ENCODE measurements at regions not wholly inside any gene's neighbourhood (a gene's known extent, or its start where the extent isn't known, plus 50 kb on each side); places are given as distances from the start of the nearest gene placed in this dataset.
"Not testable (repeated sequence)": the region's sequence is repeated elsewhere in the genome, so short reads cannot be mapped to it uniquely, and the experiment has no call there.

- DNase-seq (ENCODE audit: low read depth), result no peak
Measured at GRCh38 chr1:238377280-238377919, 486.7 kb upstream of the ZP4 start.

DNA sequence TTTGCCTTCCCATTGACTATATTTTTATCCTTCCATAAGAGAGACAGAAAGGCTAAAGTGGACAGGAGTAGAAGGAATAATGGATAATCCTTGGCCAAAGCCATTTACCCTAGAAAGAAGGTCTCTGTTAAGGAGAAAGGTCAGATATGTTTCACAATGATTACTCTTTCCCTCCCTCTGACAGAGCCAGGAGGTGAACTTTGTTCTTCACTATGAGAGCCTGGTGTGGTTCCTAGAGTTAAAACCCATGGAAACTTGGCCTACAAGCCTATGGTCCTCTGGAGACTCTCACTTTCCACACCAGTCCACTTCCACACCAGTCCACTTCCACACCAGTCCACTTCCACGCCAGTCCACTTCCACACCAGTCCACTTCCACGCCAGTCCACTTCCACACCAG lies 479.9 kb upstream of the ZP4 start:
- DNase-seq (ENCODE audit: low read depth), result no peak

DNA sequence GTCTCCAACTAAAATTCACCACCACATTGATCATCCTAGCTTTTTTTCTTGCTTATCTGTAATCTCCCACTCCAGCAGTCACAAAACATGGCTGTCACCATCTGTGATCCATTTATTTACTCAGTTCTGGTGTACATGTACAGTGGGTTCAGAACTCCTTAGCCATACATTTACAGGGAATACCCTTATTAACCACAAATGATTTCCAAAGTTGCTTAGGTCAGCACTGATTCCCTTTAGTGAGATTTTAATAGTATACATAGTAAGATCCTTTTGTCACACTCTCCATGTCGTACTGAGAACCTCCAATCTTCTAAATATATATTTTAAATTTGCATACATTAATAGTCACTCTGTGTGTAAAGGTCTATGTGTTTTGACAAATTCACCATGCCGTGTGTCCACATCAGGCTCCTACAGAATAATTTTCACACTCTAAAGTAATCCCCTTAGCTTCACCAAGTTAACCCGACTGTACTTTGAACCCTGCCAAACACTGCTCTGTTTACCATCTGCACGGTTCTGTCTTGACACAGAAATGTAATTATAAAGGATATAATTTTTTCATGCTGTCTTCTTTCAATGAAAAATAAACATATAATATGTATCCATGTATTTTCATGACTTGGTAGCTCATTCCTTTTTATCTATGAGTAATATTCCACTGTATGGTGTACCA lies 473.6 kb upstream of the ZP4 start:
- DNase-seq (ENCODE audit: low read depth), result no peak

DNA sequence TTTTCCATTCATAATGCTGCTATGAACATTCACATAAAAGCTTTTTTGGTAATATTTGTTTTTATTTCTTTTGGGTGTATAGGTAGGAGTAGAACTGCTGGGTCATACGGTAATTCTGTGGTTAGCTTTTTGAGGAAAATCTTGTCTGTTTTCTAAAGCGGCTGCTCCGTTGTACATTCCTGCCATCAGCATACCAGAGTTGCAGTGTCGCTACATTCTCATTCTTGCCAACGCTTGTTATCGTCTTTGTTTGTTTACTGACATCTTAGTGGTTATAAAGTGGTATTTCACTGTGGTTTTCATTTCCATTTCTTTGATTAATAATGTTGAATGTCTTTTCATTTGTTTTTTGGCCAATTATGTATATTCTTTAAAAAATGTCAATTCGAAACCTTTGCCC lies 469.8 kb upstream of the ZP4 start:
- DNase-seq (ENCODE audit: low read depth), result no peak

- no peak for DNase-seq (ENCODE audit: low read depth)
Measured at GRCh38 chr1:238350471-238350870, 459.7 kb upstream of the ZP4 start.

GRCh38 chr1:238346340-238346739 lies 455.6 kb upstream of the ZP4 start:
- DNase-seq (ENCODE audit: low read depth), result no peak

- DNase-seq (ENCODE audit: low read depth), result no peak
Measured at GRCh38 chr1:238345837-238346236, 455.1 kb upstream of the ZP4 start.

GRCh38 chr1:238343852-238344251 lies 453.1 kb upstream of the ZP4 start:
- no peak for DNase-seq (ENCODE audit: low read depth)

DNA sequence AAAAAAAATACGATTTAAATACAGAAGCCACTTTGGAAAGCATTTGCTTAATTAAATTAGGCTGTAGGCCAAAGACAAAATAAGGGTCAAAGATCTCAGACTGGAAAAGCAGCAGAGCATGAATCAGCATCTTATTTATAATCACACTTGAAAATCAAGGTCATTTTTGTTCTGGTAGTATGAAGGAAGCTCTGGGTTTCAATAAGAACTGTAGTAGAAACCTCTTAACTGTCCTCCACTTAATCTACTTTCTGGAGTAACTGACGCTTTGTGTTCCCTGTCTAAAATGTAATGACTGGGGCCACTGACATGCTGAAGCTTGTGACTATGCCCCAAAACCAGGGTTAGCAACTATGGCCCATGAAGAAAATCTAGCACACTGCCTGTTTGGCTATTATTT lies 450.7 kb upstream of the ZP4 start:
- peak; percentile 3 for DNase-seq (ENCODE audit: low read depth)

DNA sequence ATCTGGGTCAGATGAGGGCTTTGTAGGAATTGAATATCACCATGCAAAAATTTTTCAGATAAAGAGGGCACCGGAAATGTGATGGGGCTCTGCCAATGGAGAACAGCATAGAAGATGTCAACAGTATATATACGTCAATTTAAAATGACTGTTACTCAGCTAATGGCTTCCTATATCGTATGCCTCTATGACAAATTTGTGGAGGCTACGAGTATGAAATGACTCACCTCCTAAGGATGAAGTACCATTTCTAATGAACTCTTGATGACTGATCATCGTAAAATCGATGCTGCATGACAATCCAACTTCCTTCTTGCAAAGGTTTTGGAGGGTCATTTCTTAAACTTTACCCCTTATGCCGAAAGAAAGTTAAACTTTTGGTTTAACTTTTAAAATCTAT lies 450.3 kb upstream of the ZP4 start:
- DNase-seq (ENCODE audit: low read depth), result peak; percentile 42

- DNase-seq (ENCODE audit: low read depth), result no peak
Measured at GRCh38 chr1:238336531-238336930, 445.8 kb upstream of the ZP4 start.

GRCh38 chr1:238334170-238334569 lies 443.4 kb upstream of the ZP4 start:
- DNase-seq (ENCODE audit: low read depth), result no peak

GRCh38 chr1:238331557-238331956 lies 440.8 kb upstream of the ZP4 start:
- DNase-seq (ENCODE audit: low read depth), result no peak

GRCh38 chr1:238329671-238330070 lies 438.9 kb upstream of the ZP4 start:
- DNase-seq (ENCODE audit: low read depth), result peak; percentile 10

DNA sequence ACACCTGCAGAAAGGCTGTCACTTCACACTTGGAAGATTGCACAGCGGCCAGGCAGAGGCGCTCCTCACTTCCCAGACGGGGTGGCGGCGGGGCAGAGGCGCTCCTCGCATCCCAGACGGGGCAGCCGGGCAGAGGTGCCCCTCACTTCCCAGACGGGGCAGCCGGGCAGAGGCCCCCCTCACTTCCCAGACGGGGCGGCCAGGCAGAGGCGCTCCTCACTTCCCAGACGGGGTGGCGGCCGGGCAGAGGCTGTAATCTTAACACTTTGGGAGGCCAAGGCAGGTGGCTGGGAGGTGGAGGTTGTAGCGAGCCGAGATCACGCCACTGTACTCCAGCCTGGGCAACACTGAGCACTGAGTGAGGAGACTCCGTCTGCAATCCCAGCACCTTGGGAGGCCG lies 436.3 kb upstream of the ZP4 start:
- DNase-seq (ENCODE audit: low read depth), result not testable (repeated sequence)

GRCh38 chr1:238326479-238326878 lies 435.8 kb upstream of the ZP4 start:
- not testable (repeated sequence) for DNase-seq (ENCODE audit: low read depth)

DNA sequence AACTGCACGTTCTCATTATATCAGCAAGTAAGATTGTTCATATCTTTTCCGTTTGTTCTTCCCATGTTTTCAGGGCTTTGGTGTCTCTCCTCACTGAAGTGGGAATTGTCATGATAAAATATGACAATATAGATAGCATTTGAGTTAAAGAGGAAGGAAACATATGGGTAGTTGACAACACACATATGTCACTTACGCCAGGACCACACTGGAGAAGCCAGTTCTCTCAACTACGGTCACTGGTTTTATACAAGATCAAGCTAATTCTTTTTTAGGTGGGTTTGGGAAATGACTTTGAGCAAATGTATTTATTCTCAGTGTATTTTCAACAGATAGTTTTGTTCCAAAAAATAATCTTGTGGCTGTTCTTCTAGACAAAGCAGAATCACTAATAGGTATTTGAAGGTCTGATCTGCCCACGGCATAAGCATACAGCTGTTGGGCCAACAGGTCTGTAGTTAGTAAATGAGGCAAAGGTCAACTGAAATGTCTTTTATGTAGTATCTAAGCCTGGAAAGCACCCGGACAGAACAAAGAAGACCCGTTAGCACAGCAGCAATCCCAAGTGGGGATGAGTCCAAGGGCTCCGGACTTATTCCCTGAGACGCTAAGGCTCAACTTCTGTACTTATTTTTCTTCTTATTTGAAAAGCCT lies 433.6 kb upstream of the ZP4 start:
- no peak for DNase-seq (ENCODE audit: low read depth)

DNA sequence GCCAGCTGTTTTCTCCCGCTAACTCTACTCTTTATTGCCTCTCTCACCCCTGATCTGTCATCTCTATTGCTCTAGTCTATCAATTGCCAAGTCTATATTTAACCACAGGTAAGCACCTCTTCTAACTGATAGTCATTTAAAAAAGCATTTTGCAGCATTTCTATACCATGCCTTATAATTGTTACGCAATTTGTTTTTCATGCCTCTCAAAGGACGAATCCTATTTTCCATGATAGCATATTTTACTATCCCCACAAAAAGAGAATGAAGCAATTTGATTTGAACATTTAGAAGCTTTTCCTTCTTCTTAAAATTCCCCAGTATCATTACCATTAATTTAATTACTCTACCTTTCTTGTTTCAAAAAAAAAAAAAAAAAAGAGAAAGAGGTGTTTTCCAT lies 432.8 kb upstream of the ZP4 start:
- no peak for DNase-seq (ENCODE audit: low read depth)

DNA sequence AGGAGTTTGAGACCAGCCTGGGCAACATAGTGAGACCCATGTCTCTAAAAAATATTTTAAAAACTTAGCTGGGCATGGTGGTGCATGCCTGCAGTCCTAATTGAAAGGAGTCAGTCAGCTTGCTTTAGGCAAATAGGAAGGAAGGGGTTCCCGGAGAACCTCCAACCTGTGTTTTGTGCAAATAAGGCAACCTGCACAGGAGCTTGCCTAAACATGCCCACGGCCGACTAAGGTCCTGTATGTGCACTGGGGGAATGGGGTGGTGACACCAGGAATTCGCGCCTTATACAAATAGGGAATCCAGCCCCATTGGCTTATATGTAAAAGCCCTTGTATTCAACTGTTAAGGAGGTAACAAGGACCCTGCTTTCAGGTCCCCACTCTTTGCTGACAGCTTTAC lies 429.2 kb upstream of the ZP4 start:
- DNase-seq (ENCODE audit: low read depth), result no peak

GRCh38 chr1:238318294-238319110 lies 427.8 kb upstream of the ZP4 start:
- DNase-seq (ENCODE audit: low read depth), result no peak

DNA sequence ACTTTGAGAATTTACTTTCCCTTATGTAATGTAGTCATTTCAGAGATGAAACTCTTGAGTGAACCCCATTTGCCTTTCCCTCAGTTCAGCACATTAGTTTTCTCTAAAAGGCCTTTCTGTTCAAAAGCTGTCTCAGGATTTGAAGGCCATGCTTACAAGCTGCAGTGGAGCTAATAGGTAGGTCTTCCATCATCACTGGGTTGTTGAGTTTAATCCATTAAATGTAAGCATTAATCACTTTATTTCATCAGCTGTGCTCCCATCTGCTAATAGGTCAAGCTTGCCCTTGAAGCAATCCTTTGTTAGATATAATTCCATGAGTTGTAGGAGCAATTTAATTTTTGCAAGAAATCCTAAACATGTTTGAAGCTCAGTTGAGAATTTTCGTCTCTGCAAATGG lies 422.2 kb upstream of the ZP4 start:
- DNase-seq (ENCODE audit: low read depth), result no peak

DNA sequence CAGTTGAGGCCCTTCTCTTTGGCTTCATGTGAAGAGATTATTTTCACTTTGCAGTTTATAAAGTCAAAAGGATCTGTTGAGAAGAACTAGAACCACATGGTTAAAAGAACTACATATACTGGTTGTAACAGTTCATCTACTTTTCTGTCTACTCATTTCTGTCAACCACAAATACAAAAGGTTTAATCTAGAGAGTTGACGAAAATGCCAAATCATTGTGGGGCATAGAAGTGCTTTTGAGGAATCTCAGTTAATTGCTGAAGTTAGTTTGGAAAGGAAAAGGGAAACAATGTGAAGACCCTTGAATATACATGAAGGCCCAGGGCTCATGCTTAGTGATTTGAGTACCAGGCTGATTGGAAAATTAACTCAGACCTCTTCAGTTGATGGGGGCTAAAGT lies 415.7 kb upstream of the ZP4 start:
- no peak for DNase-seq (ENCODE audit: low read depth)

DNA sequence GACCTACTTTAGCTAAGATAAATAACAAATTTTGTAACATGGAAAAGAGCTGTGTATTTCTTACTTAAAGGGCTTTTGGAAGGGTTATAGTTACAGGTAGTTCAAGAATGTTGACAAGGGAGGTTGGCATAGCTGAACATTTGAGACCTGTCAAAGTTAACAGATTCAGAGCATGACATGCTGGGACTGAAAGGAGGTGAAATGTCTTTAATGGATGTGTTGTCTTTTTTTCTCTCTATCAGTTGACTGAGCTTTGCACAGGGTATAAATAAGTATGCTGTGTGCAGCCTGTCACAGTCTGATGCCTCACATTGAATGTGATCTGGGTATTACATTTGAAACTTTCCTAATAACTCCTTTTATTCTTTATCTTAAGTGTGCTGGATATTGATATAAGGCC lies 411.9 kb upstream of the ZP4 start:
- DNase-seq (ENCODE audit: low read depth), result no peak
